GM19240 (cell line): ENCODE measurements at regions not wholly inside any gene's neighbourhood (a gene's known extent, or its start where the extent isn't known, plus 50 kb on each side); places are given as distances from the start of the nearest gene placed in this dataset.

ENCODE experiments used
- DNase-seq: peaks from one replicate; pipeline ENCODE4 v3.0.0; 2011; ENCODE audit warnings: low spot score; ENCODE audit not compliant: insufficient read length

- DNase-seq, result no peak
Observed at GRCh38 chr7:47045207-47046051, 536.5 kb downstream of the TNS3 start.

- DNase-seq, result no peak
Observed at GRCh38 chr7:47044625-47045024, 537.3 kb downstream of the TNS3 start.

GRCh38 chr7:47043304-47043703, 538.6 kb downstream of the TNS3 start:
- no peak for DNase-seq

- DNase-seq, result no peak
Observed at GRCh38 chr7:47042669-47043068, 539.2 kb downstream of the TNS3 start.

- DNase-seq, result no peak
Observed at GRCh38 chr7:47040795-47041347, 541.0 kb downstream of the TNS3 start.

- DNase-seq, result no peak
Observed at GRCh38 chr7:47039904-47040303, 542.0 kb downstream of the TNS3 start.

GRCh38 chr7:47039089-47039648, 542.7 kb downstream of the TNS3 start:
- no peak for DNase-seq

GRCh38 chr7:47038621-47039020, 543.3 kb downstream of the TNS3 start:
- no peak for DNase-seq

GRCh38 chr7:47037607-47038006, 544.3 kb downstream of the TNS3 start:
- no peak for DNase-seq

GRCh38 chr7:47036909-47037308, 545.0 kb downstream of the TNS3 start:
- no peak for DNase-seq

GRCh38 chr7:47035522-47035921, 546.4 kb downstream of the TNS3 start:
- DNase-seq, result no peak

- no peak for DNase-seq
Observed at GRCh38 chr7:47034180-47034579, 547.7 kb downstream of the TNS3 start.

- no peak for DNase-seq
Observed at GRCh38 chr7:47032536-47032908, 549.4 kb downstream of the TNS3 start.

- no peak for DNase-seq
Observed at GRCh38 chr7:47031786-47032535, 550.0 kb downstream of the TNS3 start.

- no peak for DNase-seq
Observed at GRCh38 chr7:47028284-47028683, 553.6 kb downstream of the TNS3 start.

- DNase-seq, result no peak
Observed at GRCh38 chr7:47027695-47028240, 554.1 kb downstream of the TNS3 start.

GRCh38 chr7:47026780-47027361, 555.0 kb downstream of the TNS3 start:
- DNase-seq, result no peak

- no peak for DNase-seq
Observed at GRCh38 chr7:47024991-47025390, 556.9 kb downstream of the TNS3 start.

- no peak for DNase-seq
Observed at GRCh38 chr7:47008461-47008860, 573.5 kb downstream of the TNS3 start.

- no peak for DNase-seq
Observed at GRCh38 chr7:47007471-47007870, 574.4 kb downstream of the TNS3 start.

- no peak for DNase-seq
Observed at GRCh38 chr7:47000561-47000960, 581.4 kb downstream of the TNS3 start.
